DOHH2 (cell line): ENCODE measurements at regions not wholly inside any gene's neighbourhood (a gene's known extent, or its start where the extent isn't known, plus 50 kb on each side); places are given as distances from the start of the nearest gene placed in this dataset.

Experiments used
- H3F3A ChIP-seq: fragments of 200-600 bp; sonication (generic), shearing (Covaris generic); 2 replicates; pipeline ENCODE4 v1.6.0; 2016; ENCODE audit warnings: antibody characterized with exemption, mild to moderate bottlenecking; ENCODE audit not compliant: control insufficient read depth, insufficient read depth
- H3K27ac ChIP-seq: fragments of 200-600 bp; sonication (generic); 2 replicates; pipeline ENCODE4 v1.5.1; 2014; ENCODE audit warnings: low read depth, mild to moderate bottlenecking, low read length, moderate library complexity
- H3K27me3 ChIP-seq: fragments of 200-600 bp; sonication (generic); 2 replicates; pipeline ENCODE4 v1.6.1; 2014; ENCODE audit warnings: mild to moderate bottlenecking, low read length, mixed read lengths; ENCODE audit not compliant: control insufficient read depth
- H3K36me3 ChIP-seq: fragments of 200-600 bp; sonication (generic); 2 replicates; pipeline ENCODE4 v1.6.1; 2014; ENCODE audit warnings: mild to moderate bottlenecking, low read length, moderate library complexity, mixed read lengths; ENCODE audit not compliant: control insufficient read depth
- H3K4me1 ChIP-seq: fragments of 200-600 bp; sonication (generic); 2 replicates; pipeline ENCODE4 v1.6.1; 2014; ENCODE audit warnings: mild to moderate bottlenecking, low read length, mixed read lengths; ENCODE audit not compliant: control insufficient read depth
- H3K4me2 ChIP-seq: fragments of 200-600 bp; sonication (generic); 2 replicates; pipeline ENCODE4 v1.6.0; 2014; ENCODE audit warnings: mild to moderate bottlenecking, low read length, moderate library complexity
- H3K4me3 ChIP-seq: fragments of 200-600 bp; sonication (generic); 2 replicates; pipeline ENCODE4 v1.5.1; 2014; ENCODE audit warnings: mild to moderate bottlenecking, low read length, mixed read lengths
- H3K79me2 ChIP-seq: fragments of 200-600 bp; sonication (generic); 2 replicates; pipeline ENCODE4 v1.6.1; 2014; ENCODE audit warnings: mild to moderate bottlenecking, low read length, mixed read lengths; ENCODE audit not compliant: control insufficient read depth
- H3K9me2 ChIP-seq: fragments of 200-600 bp; sonication (generic); replicated peaks from 2 replicates; pipeline ENCODE4 v1.6.1; 2014; ENCODE audit warnings: mild to moderate bottlenecking, low read length, mixed read lengths; ENCODE audit not compliant: control insufficient read depth
- H3K9me3 ChIP-seq: fragments of 200-600 bp; sonication (generic); 2 replicates; pipeline ENCODE4 v1.6.1; 2014; ENCODE audit warnings: antibody characterized with exemption, low read length, mixed read lengths; ENCODE audit not compliant: control insufficient read depth, insufficient read depth
- H4K20me1 ChIP-seq: fragments of 200-600 bp; sonication (generic); 2 replicates; pipeline ENCODE4 v1.6.0; 2014; ENCODE audit warnings: low read depth, mild to moderate bottlenecking, antibody characterized with exemption, low read length, moderate library complexity; ENCODE audit not compliant: control insufficient read depth, insufficient read depth
- EZH2phosphoT487 ChIP-seq: fragments of 200-600 bp; sonication (generic); IDR thresholded peaks from 2 replicates; pipeline ENCODE4 v1.6.1; 2017; ENCODE audit warnings: borderline replicate concordance, mild to moderate bottlenecking, antibody characterized with exemption, low read length, moderate library complexity, mixed read lengths
- TF ChIP-seq, protein P1 (sequence below): fragments of 200-600 bp; sonication (generic); IDR thresholded peaks from one replicate; pipeline ENCODE4 v1.5.1; 2014; ENCODE audit warnings: antibody characterized with exemption, mild to moderate bottlenecking, low read depth, low read length; ENCODE audit not compliant: poor library complexity, severe bottlenecking

GRCh38 chr5:127133071-127133470 is 59.8 kb upstream of the C5orf63 start:
- Histone ChIP-seq H3F3A (no peaks in the 10 kb centered on the region), H3K27me3 (no peaks in the 10 kb centered on the region; the same call in 1 of the 2 replicates), H3K9me2 (no peaks in the 10 kb centered on the region), H3K27ac (no peak overlapping the region), H3K79me2 (no peaks in the 10 kb centered on the region), H4K20me1 (no peaks in the 10 kb centered on the region), H3K4me2 (no peak overlapping the region), H3K9me3 (no peaks in the 10 kb centered on the region), H3K36me3 (no peaks in the 10 kb centered on the region), H3K4me3 (no peak overlapping the region), H3K4me1 (no peaks in the 10 kb centered on the region)
- TF ChIP-seq, protein P1, sequence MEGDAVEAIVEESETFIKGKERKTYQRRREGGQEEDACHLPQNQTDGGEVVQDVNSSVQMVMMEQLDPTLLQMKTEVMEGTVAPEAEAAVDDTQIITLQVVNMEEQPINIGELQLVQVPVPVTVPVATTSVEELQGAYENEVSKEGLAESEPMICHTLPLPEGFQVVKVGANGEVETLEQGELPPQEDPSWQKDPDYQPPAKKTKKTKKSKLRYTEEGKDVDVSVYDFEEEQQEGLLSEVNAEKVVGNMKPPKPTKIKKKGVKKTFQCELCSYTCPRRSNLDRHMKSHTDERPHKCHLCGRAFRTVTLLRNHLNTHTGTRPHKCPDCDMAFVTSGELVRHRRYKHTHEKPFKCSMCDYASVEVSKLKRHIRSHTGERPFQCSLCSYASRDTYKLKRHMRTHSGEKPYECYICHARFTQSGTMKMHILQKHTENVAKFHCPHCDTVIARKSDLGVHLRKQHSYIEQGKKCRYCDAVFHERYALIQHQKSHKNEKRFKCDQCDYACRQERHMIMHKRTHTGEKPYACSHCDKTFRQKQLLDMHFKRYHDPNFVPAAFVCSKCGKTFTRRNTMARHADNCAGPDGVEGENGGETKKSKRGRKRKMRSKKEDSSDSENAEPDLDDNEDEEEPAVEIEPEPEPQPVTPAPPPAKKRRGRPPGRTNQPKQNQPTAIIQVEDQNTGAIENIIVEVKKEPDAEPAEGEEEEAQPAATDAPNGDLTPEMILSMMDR = no peak
- no peak for TF ChIP-seq EZH2phosphoT487

GRCh38 chr5:127136908-127137307 is 63.6 kb upstream of the C5orf63 start:
- no peaks in the 10 kb centered on the region for H4K20me1 ChIP-seq
- no peak overlapping the region for H3K4me2 ChIP-seq

GRCh38 chr5:127143722-127144121 is 70.4 kb upstream of the C5orf63 start:
- Histone ChIP-seq H3K4me1 (no peaks in the 10 kb centered on the region), H3K9me2 (no peaks in the 10 kb centered on the region), H3K27ac (no peak overlapping the region), H3K4me2 (no peak overlapping the region), H3K79me2 (no peaks in the 10 kb centered on the region), H3K36me3 (no peaks in the 10 kb centered on the region), H3K9me3 (no peaks in the 10 kb centered on the region), H3K4me3 (no peak overlapping the region), H3K27me3 (no peaks in the 10 kb centered on the region), H4K20me1 (no peaks in the 10 kb centered on the region), H3F3A (no peaks in the 10 kb centered on the region)
- TF ChIP-seq EZH2phosphoT487 = no peak
- TF ChIP-seq, protein P1 = no peak

More at GRCh38 chr5:127136908-127137307, 63.6 kb upstream of the C5orf63 start:
- no peaks in the 10 kb centered on the region for H3F3A ChIP-seq
- no peak overlapping the region for H3K27ac ChIP-seq
- no peaks in the 10 kb centered on the region for H3K4me1 ChIP-seq
- H3K4me3 ChIP-seq = no peak overlapping the region
- TF ChIP-seq, protein P1 = no peak
- no peak for TF ChIP-seq EZH2phosphoT487
- no peaks in the 10 kb centered on the region for H3K36me3 ChIP-seq
- H3K9me3 ChIP-seq = no peaks in the 10 kb centered on the region
- H3K9me2 ChIP-seq = no peaks in the 10 kb centered on the region
- no peaks in the 10 kb centered on the region for H3K79me2 ChIP-seq
- no peaks in the 10 kb centered on the region; the same call in 1 of the 2 replicates for H3K27me3 ChIP-seq
